Lower lobe of right lung (tissue), 2 donors: ENCODE measurements at regions not wholly inside any gene's neighbourhood (a gene's known extent, or its start where the extent isn't known, plus 50 kb on each side); places are given as distances from the start of the nearest gene placed in this dataset.

ENCODE experiments used
- ATAC-seq, 2 donors: fragments of 200-7000 bp; cut with Tn5 transposase; one replicate each; pipeline ENCODE4 v1.9.1; 2020 to 2022; ENCODE audit warnings: mild to moderate bottlenecking in 2 of 2, moderate library complexity in 2 of 2
- DNase-seq: peaks from one replicate; pipeline ENCODE4 v3.0.0-alpha.2; 2020
- H3K27ac ChIP-seq: fragments of 200-600 bp; one replicate; pipeline ENCODE4 v1.8.0; 2022
- H3K27me3 ChIP-seq: fragments of 200-600 bp; one replicate; pipeline ENCODE4 v1.8.0; 2022; ENCODE audit warnings: low read depth
- H3K36me3 ChIP-seq: fragments of 200-600 bp; one replicate; pipeline ENCODE4 v1.8.0; 2022; ENCODE audit warnings: mild to moderate bottlenecking
- H3K4me1 ChIP-seq: fragments of 200-600 bp; one replicate; pipeline ENCODE4 v1.8.0; 2022
- H3K4me3 ChIP-seq: fragments of 200-600 bp; one replicate; pipeline ENCODE4 v1.8.0; 2022; ENCODE audit warnings: mild to moderate bottlenecking
- H3K9me3 ChIP-seq: fragments of 200-600 bp; one replicate; pipeline ENCODE4 v1.8.0; 2022
- CTCF ChIP-seq: fragments of 200-600 bp; IDR thresholded peaks from one replicate; pipeline ENCODE4 v1.8.0; 2022; ENCODE audit warnings: antibody characterized with exemption, mild to moderate bottlenecking
- intact Hi-C: fragments of 100-400 bp; cut with DNase I; formaldehyde crosslinking; loops from one replicate; pipeline ENCODE4 v1.11.0; 2022
- donor health status: DM: no; HTN: yes; CAD: no; lungs with severe emphysema.

GRCh38 chr7:131111792-131112191 lies 215.9 kb upstream of the MKLN1 start:
- H3K27ac ChIP-seq: peak overlapping the region; percentile 100

GRCh38 chr7:131112431-131112830 lies 215.2 kb upstream of the MKLN1 start:
- H3K4me3 ChIP-seq: no peak overlapping the region
- H3K27ac ChIP-seq: no peak overlapping the region
- H3K9me3 ChIP-seq: no peaks in the 10 kb centered on the region
- no peaks in the 10 kb centered on the region for H3K36me3 ChIP-seq
- no peaks in the 10 kb centered on the region for H3K27me3 ChIP-seq
- H3K4me1 ChIP-seq: peaks cover 31% of the 10 kb centered on the region
- intact Hi-C loops: no loop called here
- TF ChIP-seq CTCF: no peak
- DNase-seq (no peak), ATAC-seq (no peak)

More at GRCh38 chr7:131111792-131112191, 215.9 kb upstream of the MKLN1 start:
- intact Hi-C loops: no loop called here
- Histone ChIP-seq H3K4me1 (peaks cover 31% of the 10 kb centered on the region), H3K4me3 (peak overlapping the region; percentile 95), H3K27me3 (no peaks in the 10 kb centered on the region), H3K9me3 (no peaks in the 10 kb centered on the region), H3K36me3 (no peaks in the 10 kb centered on the region)
- no peak for ATAC-seq
- no peak for TF ChIP-seq CTCF
- no peak for DNase-seq

- no peaks in the 10 kb centered on the region for H3K27me3 ChIP-seq
- peaks cover 15% of the 10 kb centered on the region for H3K4me1 ChIP-seq
- H3K27ac ChIP-seq: no peak overlapping the region
- ATAC-seq (no peak), DNase-seq (no peak)
- H3K4me3 ChIP-seq: no peak overlapping the region
- no peak for TF ChIP-seq CTCF
- intact Hi-C loops: no loop called here
- H3K9me3 ChIP-seq: peaks cover 4% of the 10 kb centered on the region
- H3K36me3 ChIP-seq: no peaks in the 10 kb centered on the region
Observed at GRCh38 chr7:131115340-131115739, 212.3 kb upstream of the MKLN1 start.

GRCh38 chr7:131117439-131117838 lies 210.2 kb upstream of the MKLN1 start:
- intact Hi-C loops: no loop called here
- DNase-seq (no peak), ATAC-seq (no peak)
- no peaks in the 10 kb centered on the region for H3K36me3 ChIP-seq
- no peak for TF ChIP-seq CTCF
- peaks cover 4% of the 10 kb centered on the region for H3K9me3 ChIP-seq
- H3K27ac ChIP-seq: no peak overlapping the region
- H3K4me3 ChIP-seq: no peak overlapping the region
- no peaks in the 10 kb centered on the region for H3K27me3 ChIP-seq
- H3K4me1 ChIP-seq: no peaks in the 10 kb centered on the region

GRCh38 chr7:131119381-131119780 lies 208.3 kb upstream of the MKLN1 start:
- no peak for TF ChIP-seq CTCF
- H3K9me3 ChIP-seq: peaks cover 4% of the 10 kb centered on the region
- H3K36me3 ChIP-seq: no peaks in the 10 kb centered on the region
- H3K4me3 ChIP-seq: no peak overlapping the region
- H3K27ac ChIP-seq: no peak overlapping the region
- no peaks in the 10 kb centered on the region for H3K4me1 ChIP-seq
- intact Hi-C loops: no loop called here
- DNase-seq (no peak), ATAC-seq (no peak)
- no peaks in the 10 kb centered on the region for H3K27me3 ChIP-seq

GRCh38 chr7:131122394-131122793 lies 205.3 kb upstream of the MKLN1 start:
- no peak for TF ChIP-seq CTCF
- intact Hi-C loops: no loop called here
- Histone ChIP-seq H3K27ac (no peak overlapping the region), H3K4me3 (no peak overlapping the region), H3K4me1 (no peaks in the 10 kb centered on the region), H3K36me3 (no peaks in the 10 kb centered on the region), H3K27me3 (no peaks in the 10 kb centered on the region), H3K9me3 (peaks cover 4% of the 10 kb centered on the region)
- ATAC-seq (no peak), DNase-seq (no peak)
